PC-3 (cell line): ENCODE measurements at regions not wholly inside any gene's neighbourhood (a gene's known extent, or its start where the extent isn't known, plus 50 kb on each side); places are given as distances from the start of the nearest gene placed in this dataset.

Source experiments
- ATAC-seq: fragments of 200-7000 bp; cut with Tn5 transposase; 2 replicates; pipeline ENCODE4 v1.9.1; 2020; ENCODE audit warnings: mild to moderate bottlenecking, moderate library complexity
- BruUV-seq: library from RNA; stranded (reverse); fragments of 400-500 nt; replicated peaks from 2 replicates; lab custom pipeline; 2021; lab: Mats Ljungman, UMichigan
- CTCF ChIA-PET: fragments of 300-600 bp; sonication (Branson Sonifier 250); formaldehyde crosslinking; loops from one replicate; lab custom pipeline; 2022; ENCODE audit warnings: antibody characterized with exemption; lab: Charles Lee
- POLR2A ChIA-PET: fragments of 300-600 bp; sonication (Branson Sonifier 250); formaldehyde crosslinking; loops from one replicate; lab custom pipeline; 2022; ENCODE audit warnings: antibody characterized with exemption; ENCODE audit not compliant: unreplicated experiment; lab: Charles Lee
- DNase-seq: peaks from one replicate; pipeline ENCODE4 v3.0.0-alpha.2; 2015
- H2AFZ ChIP-seq: fragments of 300-600 bp; sonication (generic); 2 replicates; pipeline ENCODE4 v1.6.0; 2016; ENCODE audit warnings: antibody characterized with exemption, low read length
- H3F3A ChIP-seq: fragments of 300-600 bp; sonication (generic); one replicate; pipeline ENCODE4 v1.6.0; 2017; ENCODE audit warnings: antibody characterized with exemption, low read length, control low read depth, mild to moderate bottlenecking; ENCODE audit not compliant: unreplicated experiment
- H3K27ac ChIP-seq: fragments of 300-600 bp; sonication (generic); 2 replicates; pipeline ENCODE4 v1.5.1; 2016; ENCODE audit warnings: mild to moderate bottlenecking, low read length
- H3K27me3 ChIP-seq: fragments of 300-600 bp; sonication (generic); 2 replicates; pipeline ENCODE4 v1.6.1; 2016; ENCODE audit warnings: low read length, mixed read lengths
- H3K36me3 ChIP-seq: fragments of 300-600 bp; sonication (generic); 2 replicates; pipeline ENCODE4 v1.6.1; 2016; ENCODE audit warnings: low read depth, mixed run types, low read length, mixed read lengths
- H3K4me1 ChIP-seq: fragments of 300-600 bp; sonication (generic); 2 replicates; pipeline ENCODE4 v1.5.1; 2016; ENCODE audit warnings: low read length; ENCODE audit not compliant: insufficient read depth
- H3K4me2 ChIP-seq: fragments of 300-600 bp; sonication (generic); 2 replicates; pipeline ENCODE4 v1.6.0; 2016; ENCODE audit warnings: low read length
- H3K4me3 ChIP-seq: fragments of 300-600 bp; sonication (generic); 2 replicates; pipeline ENCODE4 v1.5.1; 2016; ENCODE audit warnings: mild to moderate bottlenecking, low read length, mixed read lengths
- H3K79me2 ChIP-seq: fragments of 300-600 bp; sonication (generic); 2 replicates; pipeline ENCODE4 v1.6.1; 2017; ENCODE audit warnings: low read length, mixed read lengths
- H3K9ac ChIP-seq: fragments of 300-600 bp; sonication (generic); 2 replicates; pipeline ENCODE4 v1.6.0; 2016; ENCODE audit warnings: mild to moderate bottlenecking, low read length
- H3K9me2 ChIP-seq: fragments of 300-600 bp; sonication (generic); replicated peaks from 2 replicates; pipeline ENCODE4 v1.6.1; 2016; ENCODE audit warnings: mixed run types, low read length, mixed read lengths
- H3K9me3 ChIP-seq: fragments of 300-600 bp; sonication (generic); 2 replicates; pipeline ENCODE4 v1.6.1; 2016; ENCODE audit warnings: low read length, mixed read lengths
- H4K20me1 ChIP-seq: fragments of 300-600 bp; sonication (generic); 2 replicates; pipeline ENCODE4 v1.6.1; 2016; ENCODE audit warnings: low read length, mixed read lengths
- EZH2 ChIP-seq: fragments of 300-600 bp; sonication (generic); IDR thresholded peaks from one replicate; pipeline ENCODE4 v1.6.1; 2017; ENCODE audit warnings: antibody characterized with exemption, mild to moderate bottlenecking, low read length; ENCODE audit not compliant: unreplicated experiment
- EZH2phosphoT487 ChIP-seq: fragments of 300-600 bp; sonication (generic); IDR thresholded peaks from 2 replicates; pipeline ENCODE4 v1.6.1; 2018; ENCODE audit warnings: mild to moderate bottlenecking, antibody characterized with exemption, low read length, borderline replicate concordance
- intact Hi-C: fragments of 100-400 bp; cut with micrococcal nuclease; formaldehyde crosslinking; loops from 2 replicates; pipeline ENCODE4 v1.9.0; 2023
- TF ChIP-seq, protein P1 (sequence below): fragments of 300-600 bp; sonication (generic); conservative IDR thresholded peaks from 2 replicates; pipeline ENCODE4 v1.5.1; 2017; ENCODE audit warnings: antibody characterized with exemption, low read depth, mild to moderate bottlenecking, low read length

DNA sequence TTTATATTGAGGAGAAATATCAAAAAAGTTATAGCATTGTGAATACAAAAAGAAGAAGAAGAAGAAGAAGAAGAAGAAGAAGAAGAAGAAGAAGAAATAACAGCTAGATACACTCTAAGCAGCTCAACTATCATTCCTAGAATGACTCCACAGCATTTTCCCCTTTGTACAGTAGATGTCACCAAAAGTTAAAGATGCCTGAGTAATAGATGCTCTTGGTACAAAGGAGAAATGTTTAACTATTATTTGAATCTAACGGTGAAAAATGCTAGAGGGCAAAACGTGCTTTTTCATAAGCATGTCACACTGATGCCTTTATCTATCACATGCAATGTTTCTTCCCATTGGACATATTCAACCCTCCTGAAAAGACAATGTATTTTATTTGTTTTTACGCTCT lies 178.4 kb upstream of the GPRIN3 start:
- H3K4me2 ChIP-seq: no peak overlapping the region
- no peaks in the 10 kb centered on the region for H3K79me2 ChIP-seq
- DNase-seq (peak; percentile 39), ATAC-seq (peak; percentile 51)
- H3K9me3 ChIP-seq: no peaks in the 10 kb centered on the region
- no peaks in the 10 kb centered on the region for H3K4me1 ChIP-seq
- no peaks in the 10 kb centered on the region for H3F3A ChIP-seq
- intact Hi-C loops: loop anchor here (5.0 to 10.0 kb wide), 2 partner anchors 379 to 416 kb away; no protein-coding TSS in a partner anchor
- H3K9ac ChIP-seq: no peak overlapping the region
- ChIA-PET CTCF (interaction anchor here (0.6 kb wide), 2 partner anchors 50 to 101 kb away, joined by 3 read pairs; no protein-coding TSS in a partner anchor), POLR2A (no interaction called here)
- no peaks in the 10 kb centered on the region for H4K20me1 ChIP-seq
- no peaks in the 10 kb centered on the region for H3K27me3 ChIP-seq
- no peaks in the 10 kb centered on the region for H3K36me3 ChIP-seq
- H2AFZ ChIP-seq: no peak overlapping the region
- TF ChIP-seq, protein P1, sequence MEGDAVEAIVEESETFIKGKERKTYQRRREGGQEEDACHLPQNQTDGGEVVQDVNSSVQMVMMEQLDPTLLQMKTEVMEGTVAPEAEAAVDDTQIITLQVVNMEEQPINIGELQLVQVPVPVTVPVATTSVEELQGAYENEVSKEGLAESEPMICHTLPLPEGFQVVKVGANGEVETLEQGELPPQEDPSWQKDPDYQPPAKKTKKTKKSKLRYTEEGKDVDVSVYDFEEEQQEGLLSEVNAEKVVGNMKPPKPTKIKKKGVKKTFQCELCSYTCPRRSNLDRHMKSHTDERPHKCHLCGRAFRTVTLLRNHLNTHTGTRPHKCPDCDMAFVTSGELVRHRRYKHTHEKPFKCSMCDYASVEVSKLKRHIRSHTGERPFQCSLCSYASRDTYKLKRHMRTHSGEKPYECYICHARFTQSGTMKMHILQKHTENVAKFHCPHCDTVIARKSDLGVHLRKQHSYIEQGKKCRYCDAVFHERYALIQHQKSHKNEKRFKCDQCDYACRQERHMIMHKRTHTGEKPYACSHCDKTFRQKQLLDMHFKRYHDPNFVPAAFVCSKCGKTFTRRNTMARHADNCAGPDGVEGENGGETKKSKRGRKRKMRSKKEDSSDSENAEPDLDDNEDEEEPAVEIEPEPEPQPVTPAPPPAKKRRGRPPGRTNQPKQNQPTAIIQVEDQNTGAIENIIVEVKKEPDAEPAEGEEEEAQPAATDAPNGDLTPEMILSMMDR: peak; percentile 46
- TF ChIP-seq EZH2phosphoT487: no peak
- H3K9me2 ChIP-seq: no peaks in the 10 kb centered on the region
- no peak overlapping the region for H3K4me3 ChIP-seq
- no TSS peak for BruUV-seq
- H3K27ac ChIP-seq: no peak overlapping the region

DNA sequence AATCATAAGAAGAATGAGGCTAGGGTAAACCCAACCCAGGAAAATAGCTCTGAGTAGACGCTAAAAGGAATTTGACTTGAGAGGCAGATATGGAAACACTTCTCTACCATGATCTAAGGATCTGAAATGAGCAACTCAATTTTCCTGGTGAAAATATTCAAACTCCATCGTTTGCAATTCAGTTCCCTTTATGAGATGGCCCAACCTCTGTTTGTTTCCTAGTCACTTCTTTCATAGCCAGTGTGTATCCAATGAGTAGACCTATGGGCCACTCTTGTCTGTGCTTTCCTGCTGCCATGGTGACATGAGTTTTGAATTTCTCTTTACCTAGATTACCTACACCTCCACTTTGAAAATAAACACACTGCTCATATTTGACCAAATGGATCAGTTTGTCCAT lies 176.2 kb upstream of the GPRIN3 start:
- no TSS peak for BruUV-seq
- intact Hi-C loops: loop anchor here (10.0 kb wide), 1 partner anchor 381 kb away; no protein-coding TSS in a partner anchor

DNA sequence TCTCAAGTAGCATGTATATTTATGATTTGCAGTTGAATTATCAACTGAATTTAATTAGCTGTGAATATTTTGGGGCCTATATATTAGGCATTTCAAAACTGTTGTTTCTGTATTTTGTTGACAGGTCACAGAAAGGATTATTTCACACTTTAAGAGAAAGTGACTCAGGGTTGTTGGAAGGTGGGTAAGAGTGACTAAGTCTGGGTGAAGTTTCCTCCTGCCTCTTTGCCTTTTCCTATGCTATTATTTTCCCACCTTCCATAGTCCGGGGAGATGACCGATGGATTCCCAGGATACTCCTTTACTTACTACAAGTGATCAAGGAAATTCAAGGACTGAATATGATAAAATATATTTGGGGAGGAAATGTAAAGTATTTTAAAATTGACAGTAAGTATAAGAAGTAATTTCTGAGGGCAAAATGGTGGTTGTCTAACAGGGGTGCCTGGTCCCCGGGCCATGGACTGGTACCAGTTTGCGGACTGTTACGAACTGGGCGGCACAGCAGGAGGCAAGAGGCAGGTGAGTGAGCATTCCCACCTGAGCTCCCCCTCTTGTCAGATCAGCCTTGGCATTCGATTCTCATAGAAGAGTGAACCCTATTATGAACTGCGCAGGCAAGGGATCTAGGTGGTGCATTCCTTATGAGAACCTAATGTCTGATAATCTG lies 175.5 kb upstream of the GPRIN3 start:
- CTCF ChIA-PET: no interaction called here
- no peak overlapping the region for H3K4me3 ChIP-seq
- H3K9me2 ChIP-seq: no peaks in the 10 kb centered on the region
- H3K27me3 ChIP-seq: no peaks in the 10 kb centered on the region
- no peak overlapping the region for H3K27ac ChIP-seq
- DNase-seq: peak; percentile 4
- H3K9me3 ChIP-seq: no peaks in the 10 kb centered on the region
- no peak overlapping the region for H2AFZ ChIP-seq
- peak; percentile 55; the same call in 1 of the 2 replicates for ATAC-seq
- no peak overlapping the region for H3K9ac ChIP-seq
- POLR2A ChIA-PET: no interaction called here
- TF ChIP-seq EZH2phosphoT487 (no peak), EZH2 (no peak)
- TF ChIP-seq, protein P1: no peak
- BruUV-seq: no TSS peak
- no peaks in the 10 kb centered on the region for H4K20me1 ChIP-seq
- no peak overlapping the region for H3K4me2 ChIP-seq
- H3K36me3 ChIP-seq: no peaks in the 10 kb centered on the region
- H3K4me1 ChIP-seq: no peaks in the 10 kb centered on the region
- H3F3A ChIP-seq: no peaks in the 10 kb centered on the region
- intact Hi-C loops: loop anchor here (10.0 kb wide), 1 partner anchor 382 kb away; no protein-coding TSS in a partner anchor
- no peaks in the 10 kb centered on the region for H3K79me2 ChIP-seq

More for the DNA sequence above, 176.2 kb upstream of the GPRIN3 start:
- Histone ChIP-seq H3K9ac (no peak overlapping the region), H3K27me3 (no peaks in the 10 kb centered on the region), H4K20me1 (no peaks in the 10 kb centered on the region), H3K27ac (no peak overlapping the region), H3K4me1 (no peaks in the 10 kb centered on the region), H3K9me3 (no peaks in the 10 kb centered on the region), H3K9me2 (no peaks in the 10 kb centered on the region), H2AFZ (no peak overlapping the region), H3K79me2 (no peaks in the 10 kb centered on the region), H3F3A (no peaks in the 10 kb centered on the region), H3K36me3 (no peaks in the 10 kb centered on the region), H3K4me2 (no peak overlapping the region), H3K4me3 (no peak overlapping the region)
- TF ChIP-seq EZH2phosphoT487 (no peak), EZH2 (no peak)
- TF ChIP-seq, protein P1: no peak
- ATAC-seq: no peak
- CTCF ChIA-PET: no interaction called here
- DNase-seq: no peak
- POLR2A ChIA-PET: no interaction called here
